SK-N-SH (cell line): ENCODE measurements at regions not wholly inside any gene's neighbourhood (a gene's known extent, or its start where the extent isn't known, plus 50 kb on each side); places are given as distances from the start of the nearest gene placed in this dataset.

Experiments
- CTCF ChIA-PET: fragments of 300-600, 350-600 bp; formaldehyde crosslinking; extraction: SDS; loops from one replicate; lab custom pipeline; 2021; lab: Yijun Ruan, JAX
- POLR2A ChIA-PET: fragments of 350-600 bp; sonication (Branson Sonifier 250); formaldehyde crosslinking; extraction: SDS; loops from one replicate; lab custom pipeline; 2020; ENCODE audit warnings: antibody characterized with exemption, inconsistent platforms; lab: Yijun Ruan, JAX
- DNase-seq: peaks from one replicate; pipeline ENCODE4 v3.0.0; 2012
- H2AFZ ChIP-seq: fragments of 200-600 bp; sonication (generic); 2 replicates; pipeline ENCODE4 v1.8.1; 2016; ENCODE audit warnings: antibody characterized with exemption, mild to moderate bottlenecking, low read depth
- H3F3A ChIP-seq: fragments of 200-600 bp; sonication (generic); replicated peaks from 2 replicates; pipeline ENCODE3; 2016; ENCODE audit warnings: antibody characterized with exemption, mild to moderate bottlenecking; ENCODE audit not compliant: insufficient read depth
- H3K27ac ChIP-seq, 2 experiments: fragments of 200-500 bp in 1 of 2; fragments of 200-600 bp in 1 of 2; sonication (Bioruptor generic) in 1 of 2; sonication (generic), shearing (Covaris generic) in 1 of 2; 2 replicates each; pipeline versions ENCODE4 v1.5.1 to v1.6.1; 2014 to 2016; ENCODE audit warnings: low read depth in 2 of 2, inconsistent platforms in 1 of 2, low read length in 1 of 2, mild to moderate bottlenecking in 1 of 2, mixed read lengths in 1 of 2
- H3K27me3 ChIP-seq: fragments of 200-600 bp; sonication (generic), shearing (Covaris generic); 2 replicates; pipeline ENCODE4 v1.6.1; 2016; ENCODE audit warnings: mixed run types; ENCODE audit not compliant: insufficient read depth
- H3K36me3 ChIP-seq, 2 experiments: fragments of 200-500 bp in 1 of 2; fragments of 200-600 bp in 1 of 2; sonication (Bioruptor generic) in 1 of 2; sonication (generic) in 1 of 2; replicated peaks in 1 of 2; 2 replicates each; pipeline versions ENCODE3 to v1.5.1; 2014 to 2016; ENCODE audit warnings: low read length in 1 of 2, mild to moderate bottlenecking in 1 of 2; ENCODE audit not compliant: insufficient read depth in 2 of 2, control insufficient read depth in 1 of 2
- H3K4me1 ChIP-seq, 2 experiments: fragments of 200-500 bp in 1 of 2; fragments of 200-600 bp in 1 of 2; sonication (Bioruptor generic) in 1 of 2; sonication (generic), shearing (Covaris generic) in 1 of 2; 2 replicates each; pipeline versions ENCODE4 v1.5.1 to v1.6.1; 2014 to 2016; ENCODE audit warnings: low read depth in 1 of 2, low read length in 1 of 2, mixed run types in 1 of 2; ENCODE audit not compliant: insufficient read depth in 2 of 2, control insufficient read depth in 1 of 2
- H3K4me2 ChIP-seq: fragments of 200-600 bp; sonication (generic), shearing (Covaris generic); 2 replicates; pipeline ENCODE4 v1.6.1; 2017; ENCODE audit warnings: mixed run types
- H3K4me3 ChIP-seq, 2 experiments: fragments of 200-500 bp in 1 of 2; fragments of 200-600 bp in 1 of 2; sonication (Bioruptor generic) in 1 of 2; sonication (generic), shearing (Covaris generic) in 1 of 2; 2 replicates each; pipeline versions ENCODE4 v1.5.1 to v1.8.1; 2014 to 2016; ENCODE audit warnings: low read depth in 2 of 2, inconsistent platforms in 1 of 2, low read length in 1 of 2, mild to moderate bottlenecking in 1 of 2, mixed read lengths in 1 of 2, moderate library complexity in 1 of 2
- H3K79me2 ChIP-seq: fragments of 200-600 bp; sonication (generic); 2 replicates; pipeline ENCODE4 v1.8.1; 2017; ENCODE audit warnings: mild to moderate bottlenecking; ENCODE audit not compliant: insufficient read depth
- H3K9ac ChIP-seq: fragments of 200-600 bp; sonication (generic); 2 replicates; pipeline ENCODE4 v1.6.1; 2017; ENCODE audit warnings: mixed run types
- H3K9me2 ChIP-seq: fragments of 200-600 bp; sonication (generic); 2 replicates; pipeline ENCODE4 v1.6.1; 2017; ENCODE audit warnings: mixed run types
- H3K9me3 ChIP-seq: fragments of 200-600 bp; sonication (generic); 2 replicates; pipeline ENCODE4 v1.6.1; 2017; ENCODE audit warnings: mixed run types, mild to moderate bottlenecking, moderate library complexity
- H4K20me1 ChIP-seq: fragments of 200-600 bp; sonication (generic); 2 replicates; pipeline ENCODE4 v1.6.1; 2017; ENCODE audit warnings: mild to moderate bottlenecking, mixed run types; ENCODE audit not compliant: insufficient read depth
- ELF1 ChIP-seq: IDR thresholded peaks from 2 replicates; pipeline ENCODE4 v1.4.0; 2012
- EP300 ChIP-seq, 2 experiments: IDR thresholded peaks; 2 replicates each; pipeline versions ENCODE4 v1.4.0 to v1.6.1; 2012; ENCODE audit warnings: borderline replicate concordance in 1 of 2, low read depth in 1 of 2, low read length in 1 of 2
- FOSL2 ChIP-seq: IDR thresholded peaks from 2 replicates; pipeline ENCODE4 v1.4.0; 2012; ENCODE audit warnings: low read depth, mild to moderate bottlenecking, moderate library complexity, borderline replicate concordance
- FOXJ3 ChIP-seq: sonication (generic); formaldehyde crosslinking; IDR thresholded peaks from 2 replicates; pipeline ENCODE4 v1.5.1; 2020; ENCODE audit warnings: mild to moderate bottlenecking, missing genetic modification reagents
- JUND ChIP-seq: IDR thresholded peaks from 2 replicates; pipeline ENCODE4 v1.4.0; 2012
- NRF1 ChIP-seq: IDR thresholded peaks from 2 replicates; pipeline ENCODE4 v1.6.1; 2012; ENCODE audit warnings: low read depth, mild to moderate bottlenecking, low read length
- SIN3A ChIP-seq: IDR thresholded peaks from 2 replicates; pipeline ENCODE4 v1.6.1; 2012; ENCODE audit warnings: low read depth, mild to moderate bottlenecking, low read length, moderate library complexity, borderline replicate concordance
- SMC3 ChIP-seq: IDR thresholded peaks from 2 replicates; pipeline ENCODE4 v1.6.1; 2012; ENCODE audit warnings: low read depth, low read length, improper control_type of control experiment
- ZBTB33 ChIP-seq: IDR thresholded peaks from 2 replicates; pipeline ENCODE4 v1.4.0; 2012; ENCODE audit warnings: low read depth, borderline replicate concordance
- WGBS: methylation state at CpG from one replicate; pipeline ENCODE4 v1.1.6; 2017; ENCODE audit warnings: low lambda C conversion rate; 5-methylcytosine and 5-hydroxymethylcytosine counted together
- TF ChIP-seq, protein P1 (sequence below): IDR thresholded peaks from 2 replicates; pipeline ENCODE4 v1.4.0; 2012; ENCODE audit warnings: low read depth
- TF ChIP-seq, protein P2 (sequence below): IDR thresholded peaks from 2 replicates; pipeline ENCODE4 v1.6.1; 2012; ENCODE audit warnings: mild to moderate bottlenecking, low read depth, low read length, moderate library complexity
- TF ChIP-seq, protein P3 (sequence below): fragments of 150-350 bp; IDR thresholded peaks from 2 replicates; pipeline ENCODE4 v1.6.1; 2016; ENCODE audit warnings: mild to moderate bottlenecking, low read depth, low read length
- TF ChIP-seq, protein P4 (sequence below): fragments of 150-350 bp; IDR thresholded peaks from 2 replicates; pipeline ENCODE4 v1.6.1; 2017; ENCODE audit warnings: antibody characterized with exemption, low read length, low read depth, borderline replicate concordance

DNA sequence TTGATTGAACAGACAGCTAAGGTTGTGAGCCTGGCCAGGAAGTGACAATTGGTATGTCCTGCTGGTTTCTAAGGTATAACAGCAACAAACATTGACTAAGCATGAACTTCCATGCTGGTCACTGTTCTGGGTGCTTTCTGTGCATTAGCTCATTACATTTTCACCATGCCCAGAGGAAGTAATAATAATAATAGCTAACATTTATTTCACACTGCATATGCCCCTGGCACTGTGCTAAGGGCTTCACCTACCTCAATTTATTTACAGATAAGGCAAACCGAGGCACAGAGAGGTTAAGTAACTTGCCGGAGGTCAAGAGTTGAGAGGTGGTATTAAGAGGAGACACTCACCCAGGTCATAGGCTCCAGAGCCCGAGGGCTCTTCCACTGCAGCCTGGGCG, 113.6 kb downstream of the PDCL3 start:
- Histone ChIP-seq H2AFZ (no peak overlapping the region), H3K4me3 (no peak overlapping the region), H3K27ac (no peak overlapping the region), H4K20me1 (no peaks in the 10 kb centered on the region), H3K9me3 (no peaks in the 10 kb centered on the region), H3K4me1 (no peaks in the 10 kb centered on the region), H3K9me2 (no peaks in the 10 kb centered on the region), H3K27me3 (no peaks in the 10 kb centered on the region), H3K4me2 (no peak overlapping the region), H3F3A (no peaks in the 10 kb centered on the region), H3K9ac (no peak overlapping the region), H3K36me3 (no peaks in the 10 kb centered on the region), H3K79me2 (no peaks in the 10 kb centered on the region)
- CTCF ChIA-PET: no interaction called here
- TF ChIP-seq ELF1: no peak
- TF ChIP-seq FOXJ3 (CRISPR knock-in tag): no peak
- no peak for TF ChIP-seq NRF1
- TF ChIP-seq FOSL2: no peak
- TF ChIP-seq, protein P1, sequence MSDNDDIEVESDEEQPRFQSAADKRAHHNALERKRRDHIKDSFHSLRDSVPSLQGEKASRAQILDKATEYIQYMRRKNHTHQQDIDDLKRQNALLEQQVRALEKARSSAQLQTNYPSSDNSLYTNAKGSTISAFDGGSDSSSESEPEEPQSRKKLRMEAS: no peak
- no peak for TF ChIP-seq SMC3
- TF ChIP-seq EP300 (IDR thresholded peaks at IDR 0.05; ENCODE audit: borderline replicate concordance in 1 of 2, low read depth in 1 of 2, low read length in 1 of 2): no peak
- TF ChIP-seq, protein P2, sequence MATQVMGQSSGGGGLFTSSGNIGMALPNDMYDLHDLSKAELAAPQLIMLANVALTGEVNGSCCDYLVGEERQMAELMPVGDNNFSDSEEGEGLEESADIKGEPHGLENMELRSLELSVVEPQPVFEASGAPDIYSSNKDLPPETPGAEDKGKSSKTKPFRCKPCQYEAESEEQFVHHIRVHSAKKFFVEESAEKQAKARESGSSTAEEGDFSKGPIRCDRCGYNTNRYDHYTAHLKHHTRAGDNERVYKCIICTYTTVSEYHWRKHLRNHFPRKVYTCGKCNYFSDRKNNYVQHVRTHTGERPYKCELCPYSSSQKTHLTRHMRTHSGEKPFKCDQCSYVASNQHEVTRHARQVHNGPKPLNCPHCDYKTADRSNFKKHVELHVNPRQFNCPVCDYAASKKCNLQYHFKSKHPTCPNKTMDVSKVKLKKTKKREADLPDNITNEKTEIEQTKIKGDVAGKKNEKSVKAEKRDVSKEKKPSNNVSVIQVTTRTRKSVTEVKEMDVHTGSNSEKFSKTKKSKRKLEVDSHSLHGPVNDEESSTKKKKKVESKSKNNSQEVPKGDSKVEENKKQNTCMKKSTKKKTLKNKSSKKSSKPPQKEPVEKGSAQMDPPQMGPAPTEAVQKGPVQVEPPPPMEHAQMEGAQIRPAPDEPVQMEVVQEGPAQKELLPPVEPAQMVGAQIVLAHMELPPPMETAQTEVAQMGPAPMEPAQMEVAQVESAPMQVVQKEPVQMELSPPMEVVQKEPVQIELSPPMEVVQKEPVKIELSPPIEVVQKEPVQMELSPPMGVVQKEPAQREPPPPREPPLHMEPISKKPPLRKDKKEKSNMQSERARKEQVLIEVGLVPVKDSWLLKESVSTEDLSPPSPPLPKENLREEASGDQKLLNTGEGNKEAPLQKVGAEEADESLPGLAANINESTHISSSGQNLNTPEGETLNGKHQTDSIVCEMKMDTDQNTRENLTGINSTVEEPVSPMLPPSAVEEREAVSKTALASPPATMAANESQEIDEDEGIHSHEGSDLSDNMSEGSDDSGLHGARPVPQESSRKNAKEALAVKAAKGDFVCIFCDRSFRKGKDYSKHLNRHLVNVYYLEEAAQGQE: no peak
- no peak for TF ChIP-seq JUND
- TF ChIP-seq, protein P3, sequence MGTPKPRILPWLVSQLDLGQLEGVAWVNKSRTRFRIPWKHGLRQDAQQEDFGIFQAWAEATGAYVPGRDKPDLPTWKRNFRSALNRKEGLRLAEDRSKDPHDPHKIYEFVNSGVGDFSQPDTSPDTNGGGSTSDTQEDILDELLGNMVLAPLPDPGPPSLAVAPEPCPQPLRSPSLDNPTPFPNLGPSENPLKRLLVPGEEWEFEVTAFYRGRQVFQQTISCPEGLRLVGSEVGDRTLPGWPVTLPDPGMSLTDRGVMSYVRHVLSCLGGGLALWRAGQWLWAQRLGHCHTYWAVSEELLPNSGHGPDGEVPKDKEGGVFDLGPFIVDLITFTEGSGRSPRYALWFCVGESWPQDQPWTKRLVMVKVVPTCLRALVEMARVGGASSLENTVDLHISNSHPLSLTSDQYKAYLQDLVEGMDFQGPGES: no peak
- TF ChIP-seq, protein P4, sequence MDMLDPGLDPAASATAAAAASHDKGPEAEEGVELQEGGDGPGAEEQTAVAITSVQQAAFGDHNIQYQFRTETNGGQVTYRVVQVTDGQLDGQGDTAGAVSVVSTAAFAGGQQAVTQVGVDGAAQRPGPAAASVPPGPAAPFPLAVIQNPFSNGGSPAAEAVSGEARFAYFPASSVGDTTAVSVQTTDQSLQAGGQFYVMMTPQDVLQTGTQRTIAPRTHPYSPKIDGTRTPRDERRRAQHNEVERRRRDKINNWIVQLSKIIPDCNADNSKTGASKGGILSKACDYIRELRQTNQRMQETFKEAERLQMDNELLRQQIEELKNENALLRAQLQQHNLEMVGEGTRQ: no peak
- no peak for TF ChIP-seq SIN3A
- TF ChIP-seq ZBTB33: no peak
- POLR2A ChIA-PET: no interaction called here
- 61% methylated on average over 4 of the region's 4 CpGs for WGBS
- DNase-seq: no peak
